ENCODE measurements at regions not wholly inside any gene's neighbourhood (a gene's known extent, or its start where the extent isn't known, plus 50 kb on each side); places are given as distances from the start of the nearest gene placed in this dataset.

DNA sequence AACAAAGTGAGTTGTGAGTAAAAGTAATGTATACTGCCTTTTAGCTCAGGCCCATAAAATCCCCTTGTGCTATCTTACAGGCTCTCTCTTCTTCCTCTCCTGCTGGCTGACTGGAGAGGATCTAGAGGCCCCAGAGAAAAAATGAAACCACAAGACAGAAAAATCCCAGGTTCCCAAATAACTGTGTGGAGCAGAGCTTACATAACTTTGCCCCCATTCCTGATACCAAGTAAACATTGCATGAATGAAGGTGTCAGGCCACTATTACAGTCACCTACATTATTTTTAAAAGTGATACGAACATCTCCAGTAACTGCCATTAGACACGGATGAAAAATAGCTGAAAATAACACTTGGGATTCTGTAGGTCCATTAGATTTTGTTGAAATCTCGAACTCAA is 386.0 kb upstream of the NR5A2 start:
- no peak for DNase-seq (ENCODE audit: low spot score, unreplicated experiment)
- Mint-ChIP-seq H3K9me3 (ENCODE audit: low read depth) (no peaks in the 10 kb centered on the region), H3K27ac (no peak overlapping the region), H3K4me1 (ENCODE audit: low read depth) (no peaks in the 10 kb centered on the region), H3K27me3 (no peaks in the 10 kb centered on the region), H3K4me3 (ENCODE audit: low read depth) (no peak overlapping the region), H3K36me3 (ENCODE audit: insufficient read depth) (no peaks in the 10 kb centered on the region)
- TF ChIP-seq, protein P1, sequence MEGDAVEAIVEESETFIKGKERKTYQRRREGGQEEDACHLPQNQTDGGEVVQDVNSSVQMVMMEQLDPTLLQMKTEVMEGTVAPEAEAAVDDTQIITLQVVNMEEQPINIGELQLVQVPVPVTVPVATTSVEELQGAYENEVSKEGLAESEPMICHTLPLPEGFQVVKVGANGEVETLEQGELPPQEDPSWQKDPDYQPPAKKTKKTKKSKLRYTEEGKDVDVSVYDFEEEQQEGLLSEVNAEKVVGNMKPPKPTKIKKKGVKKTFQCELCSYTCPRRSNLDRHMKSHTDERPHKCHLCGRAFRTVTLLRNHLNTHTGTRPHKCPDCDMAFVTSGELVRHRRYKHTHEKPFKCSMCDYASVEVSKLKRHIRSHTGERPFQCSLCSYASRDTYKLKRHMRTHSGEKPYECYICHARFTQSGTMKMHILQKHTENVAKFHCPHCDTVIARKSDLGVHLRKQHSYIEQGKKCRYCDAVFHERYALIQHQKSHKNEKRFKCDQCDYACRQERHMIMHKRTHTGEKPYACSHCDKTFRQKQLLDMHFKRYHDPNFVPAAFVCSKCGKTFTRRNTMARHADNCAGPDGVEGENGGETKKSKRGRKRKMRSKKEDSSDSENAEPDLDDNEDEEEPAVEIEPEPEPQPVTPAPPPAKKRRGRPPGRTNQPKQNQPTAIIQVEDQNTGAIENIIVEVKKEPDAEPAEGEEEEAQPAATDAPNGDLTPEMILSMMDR (IDR thresholded peaks at IDR 0.05; ENCODE audit: unreplicated experiment): no peak

DNA sequence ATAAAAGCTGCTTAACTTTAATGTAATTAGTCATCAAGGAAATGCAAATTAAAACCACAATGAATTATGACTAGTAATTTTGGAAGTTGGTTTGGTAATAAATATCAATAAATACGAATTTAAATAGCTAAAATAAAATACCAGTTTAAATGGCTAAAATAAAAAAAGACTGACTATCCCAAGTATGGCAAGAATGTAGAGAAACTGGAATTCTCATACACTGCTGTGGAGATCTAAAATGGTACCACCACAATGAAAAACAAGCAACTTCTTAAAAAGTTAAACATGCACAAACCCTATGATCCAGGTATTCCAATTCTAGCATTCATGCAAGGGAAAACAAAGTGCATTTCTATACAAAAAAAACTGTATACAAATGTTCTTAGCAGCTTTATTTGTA is 382.6 kb upstream of the NR5A2 start:
- Mint-ChIP-seq H3K27ac (no peak overlapping the region), H3K4me1 (ENCODE audit: low read depth) (no peaks in the 10 kb centered on the region), H3K4me3 (ENCODE audit: low read depth) (no peak overlapping the region), H3K27me3 (no peaks in the 10 kb centered on the region), H3K36me3 (ENCODE audit: insufficient read depth) (no peaks in the 10 kb centered on the region), H3K9me3 (ENCODE audit: low read depth) (peaks cover 10% of the 10 kb centered on the region)
- TF ChIP-seq, protein P1 (IDR thresholded peaks at IDR 0.05; ENCODE audit: unreplicated experiment): no peak
- DNase-seq (ENCODE audit: low spot score, unreplicated experiment): no peak

DNA sequence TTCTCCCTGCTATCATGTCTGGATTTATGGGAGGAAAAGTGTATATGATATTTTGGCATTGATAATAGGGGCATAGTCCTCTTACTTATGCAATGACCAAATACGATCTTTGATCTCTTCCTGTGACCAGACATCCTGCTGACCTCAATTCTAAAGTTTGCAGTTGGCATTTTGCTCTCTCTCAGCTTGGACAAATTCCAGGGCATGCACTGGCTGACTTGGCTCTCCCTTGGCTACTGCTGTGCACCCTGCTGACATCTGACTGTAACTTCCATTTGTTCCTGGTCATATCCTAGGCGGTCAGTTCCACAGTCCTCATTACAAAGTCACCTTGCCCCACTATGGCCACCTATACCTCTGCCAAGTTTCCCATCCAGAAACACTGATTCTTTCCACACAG is 380.7 kb upstream of the NR5A2 start:
- peaks cover 11% of the 10 kb centered on the region for H3K9me3 Mint-ChIP-seq (ENCODE audit: low read depth)
- no peaks in the 10 kb centered on the region for H3K36me3 Mint-ChIP-seq (ENCODE audit: insufficient read depth)
- no peaks in the 10 kb centered on the region for H3K27me3 Mint-ChIP-seq
- no peak overlapping the region for H3K27ac Mint-ChIP-seq
- H3K4me3 Mint-ChIP-seq (ENCODE audit: low read depth): no peak overlapping the region
- no peak for DNase-seq (ENCODE audit: low spot score, unreplicated experiment)
- TF ChIP-seq, protein P1 (IDR thresholded peaks at IDR 0.05; ENCODE audit: unreplicated experiment): no peak
- H3K4me1 Mint-ChIP-seq (ENCODE audit: low read depth): no peaks in the 10 kb centered on the region

DNA sequence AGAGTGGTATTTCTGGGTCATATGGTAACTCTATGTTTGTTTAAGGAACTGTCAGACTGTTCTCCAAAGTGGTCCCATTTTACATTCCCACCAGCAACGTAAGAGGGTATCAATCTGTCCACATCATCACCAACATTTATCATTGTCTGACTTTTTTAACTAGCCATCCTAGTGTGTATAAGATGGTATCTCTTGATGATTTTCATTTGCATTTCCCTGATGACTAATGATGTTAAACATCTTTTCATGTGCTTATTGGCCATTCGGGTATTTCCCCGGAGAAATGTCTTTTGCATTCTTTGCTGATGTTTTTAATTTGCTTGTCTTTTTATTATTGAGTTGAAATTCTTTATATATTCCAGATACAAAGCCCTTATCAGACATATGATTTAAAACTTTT is 370.1 kb upstream of the NR5A2 start:
- H3K27me3 Mint-ChIP-seq: no peaks in the 10 kb centered on the region
- no peak overlapping the region for H3K4me3 Mint-ChIP-seq (ENCODE audit: low read depth)
- TF ChIP-seq, protein P1 (IDR thresholded peaks at IDR 0.05; ENCODE audit: unreplicated experiment): no peak
- H3K36me3 Mint-ChIP-seq (ENCODE audit: insufficient read depth): no peaks in the 10 kb centered on the region
- no peak for DNase-seq (ENCODE audit: low spot score, unreplicated experiment)
- no peaks in the 10 kb centered on the region for H3K4me1 Mint-ChIP-seq (ENCODE audit: low read depth)
- H3K9me3 Mint-ChIP-seq (ENCODE audit: low read depth): peaks cover 3% of the 10 kb centered on the region
- H3K27ac Mint-ChIP-seq: no peak overlapping the region

DNA sequence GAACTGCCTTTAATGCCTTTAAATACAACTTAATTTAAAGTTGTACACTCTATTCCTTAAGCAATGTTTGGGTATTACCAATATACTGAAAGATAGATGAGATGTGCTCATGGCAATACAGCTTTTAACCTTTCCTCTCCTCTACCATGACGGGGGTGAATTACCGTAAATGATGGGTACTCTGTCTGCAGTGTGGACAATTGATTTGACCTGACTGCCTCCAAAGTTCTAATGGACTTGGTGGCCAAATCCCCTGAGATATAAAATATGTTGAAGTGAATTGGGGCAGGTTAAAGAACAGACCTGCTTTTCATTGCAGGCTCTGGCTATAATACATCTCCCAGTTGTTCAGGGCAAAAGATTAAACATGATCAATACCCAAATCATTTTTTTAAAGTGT is 367.4 kb upstream of the NR5A2 start:
- no peak overlapping the region for H3K4me3 Mint-ChIP-seq (ENCODE audit: low read depth)
- H3K27ac Mint-ChIP-seq: no peak overlapping the region
- H3K36me3 Mint-ChIP-seq (ENCODE audit: insufficient read depth): no peaks in the 10 kb centered on the region
- H3K9me3 Mint-ChIP-seq (ENCODE audit: low read depth): no peaks in the 10 kb centered on the region
- H3K4me1 Mint-ChIP-seq (ENCODE audit: low read depth): peaks cover under 1% of the 10 kb centered on the region
- TF ChIP-seq, protein P1 (IDR thresholded peaks at IDR 0.05; ENCODE audit: unreplicated experiment): no peak
- DNase-seq (ENCODE audit: low spot score, unreplicated experiment): no peak
- H3K27me3 Mint-ChIP-seq: no peaks in the 10 kb centered on the region
